ENCODE measurements at regions not wholly inside any gene's neighbourhood (a gene's known extent, or its start where the extent isn't known, plus 50 kb on each side); places are given as distances from the start of the nearest gene placed in this dataset.
A peak's percentile ranks its signal among the peaks of the same experiment; 100 is the strongest.
"Not testable (repeated sequence)": the region's sequence is repeated elsewhere in the genome, so short reads cannot be mapped to it uniquely, and the experiment has no call there.

GRCh38 chr4:72689923-72690322, 120.9 kb upstream of the ADAMTS3 start:
- Mint-ChIP-seq H3K36me3 (ENCODE audit: low read depth) (no peaks in the 10 kb centered on the region), H3K4me3 (no peak overlapping the region), H3K9me3 (peaks cover 20% of the 10 kb centered on the region), H3K4me1 (peaks cover 8% of the 10 kb centered on the region), H3K27ac (no peak overlapping the region), H3K27me3 (ENCODE audit: low read depth, poor library complexity) (no peaks in the 10 kb centered on the region)
- no peak for DNase-seq
- TF ChIP-seq CTCF (IDR thresholded peaks at IDR 0.05), result no peak

- not testable (repeated sequence) for H3K4me1 Mint-ChIP-seq; H3K27me3 Mint-ChIP-seq (ENCODE audit: low read depth, poor library complexity); H3K36me3 Mint-ChIP-seq (ENCODE audit: low read depth); H3K4me3 Mint-ChIP-seq; DNase-seq; H3K27ac Mint-ChIP-seq
- H3K9me3 Mint-ChIP-seq, result peaks cover 36% of the 10 kb centered on the region
Measured at GRCh38 chr4:72686390-72686789, 117.4 kb upstream of the ADAMTS3 start.

- no peak for DNase-seq
- no peaks in the 10 kb centered on the region for H3K36me3 Mint-ChIP-seq (ENCODE audit: low read depth)
- peaks cover 17% of the 10 kb centered on the region for H3K9me3 Mint-ChIP-seq
- no peak for TF ChIP-seq CTCF (IDR thresholded peaks at IDR 0.05)
- H3K4me1 Mint-ChIP-seq, result no peaks in the 10 kb centered on the region
- H3K4me3 Mint-ChIP-seq, result no peak overlapping the region
- peaks cover 5% of the 10 kb centered on the region for H3K27me3 Mint-ChIP-seq (ENCODE audit: low read depth, poor library complexity)
- no peak overlapping the region for H3K27ac Mint-ChIP-seq
Measured at GRCh38 chr4:72679666-72680065, 110.6 kb upstream of the ADAMTS3 start.

- no peak overlapping the region for H3K4me3 Mint-ChIP-seq
- peaks cover 9% of the 10 kb centered on the region for H3K27me3 Mint-ChIP-seq (ENCODE audit: low read depth, poor library complexity)
- no peaks in the 10 kb centered on the region for H3K9me3 Mint-ChIP-seq
Measured at GRCh38 chr4:72677886-72678285, 108.9 kb upstream of the ADAMTS3 start.

GRCh38 chr4:72677265-72677664, 108.2 kb upstream of the ADAMTS3 start:
- no peaks in the 10 kb centered on the region for H3K4me1 Mint-ChIP-seq
- no peaks in the 10 kb centered on the region for H3K36me3 Mint-ChIP-seq (ENCODE audit: low read depth)
- TF ChIP-seq CTCF (IDR thresholded peaks at IDR 0.05), result no peak
- no peak for DNase-seq
- no peak overlapping the region for H3K4me3 Mint-ChIP-seq
- H3K9me3 Mint-ChIP-seq, result no peaks in the 10 kb centered on the region
- H3K27me3 Mint-ChIP-seq (ENCODE audit: low read depth, poor library complexity), result peaks cover 9% of the 10 kb centered on the region
- peak overlapping the region; percentile 38 for H3K27ac Mint-ChIP-seq

More at GRCh38 chr4:72677886-72678285, 108.9 kb upstream of the ADAMTS3 start:
- Mint-ChIP-seq H3K27ac (no peak overlapping the region), H3K36me3 (ENCODE audit: low read depth) (no peaks in the 10 kb centered on the region), H3K4me1 (no peaks in the 10 kb centered on the region)
- TF ChIP-seq CTCF (IDR thresholded peaks at IDR 0.05), result no peak
- DNase-seq, result no peak

GRCh38 chr4:72671980-72672379, 103.0 kb upstream of the ADAMTS3 start:
- TF ChIP-seq CTCF (IDR thresholded peaks at IDR 0.05), result no peak

More at GRCh38 chr4:72671980-72672379, 103.0 kb upstream of the ADAMTS3 start:
- DNase-seq, result no peak
- H3K27ac Mint-ChIP-seq, result no peak overlapping the region
- peaks cover 4% of the 10 kb centered on the region for H3K27me3 Mint-ChIP-seq (ENCODE audit: low read depth, poor library complexity)
- H3K4me1 Mint-ChIP-seq, result peaks cover 10% of the 10 kb centered on the region
- no peak overlapping the region for H3K4me3 Mint-ChIP-seq
- no peaks in the 10 kb centered on the region for H3K9me3 Mint-ChIP-seq
- H3K36me3 Mint-ChIP-seq (ENCODE audit: low read depth), result no peaks in the 10 kb centered on the region
